SK-N-SH (cell line): ENCODE measurements at regions not wholly inside any gene's neighbourhood (a gene's known extent, or its start where the extent isn't known, plus 50 kb on each side); places are given as distances from the start of the nearest gene placed in this dataset.

Source experiments
- CTCF ChIP-seq: fragments of 200-600 bp; sonication (generic); IDR thresholded peaks from 2 replicates; pipeline ENCODE4 v1.6.1; 2017; ENCODE audit warnings: antibody characterized with exemption, mild to moderate bottlenecking, moderate library complexity
- GATA2 ChIP-seq: sonication (generic); formaldehyde crosslinking; IDR thresholded peaks from 2 replicates; pipeline ENCODE4 v1.5.0; 2020; ENCODE audit warnings: mild to moderate bottlenecking, missing genetic modification reagents
- REST ChIP-seq: IDR thresholded peaks from 2 replicates; pipeline ENCODE4 v1.6.1; 2012; ENCODE audit warnings: mild to moderate bottlenecking, low read depth, low read length, moderate library complexity
- TAF1 ChIP-seq: IDR thresholded peaks from 2 replicates; pipeline ENCODE4 v1.6.1; 2012; ENCODE audit warnings: low read depth, mild to moderate bottlenecking, low read length, moderate library complexity, borderline replicate concordance
- USF2 ChIP-seq: fragments of 150-350 bp; IDR thresholded peaks from 2 replicates; pipeline ENCODE4 v1.6.1; 2017; ENCODE audit warnings: antibody characterized with exemption, low read length, low read depth, borderline replicate concordance

- TF ChIP-seq USF2: no peak
- TF ChIP-seq TAF1: no peak
- no peak for TF ChIP-seq CTCF
- TF ChIP-seq REST: no peak
- no peak for TF ChIP-seq GATA2 (CRISPR knock-in tag)
Observed at GRCh38 chr5:167766957-167767356, 524.5 kb upstream of the WWC1 start.
